Tibial nerve (tissue), 4 donors: ENCODE measurements at regions not wholly inside any gene's neighbourhood (a gene's known extent, or its start where the extent isn't known, plus 50 kb on each side); places are given as distances from the start of the nearest gene placed in this dataset.
A peak's percentile ranks its signal among the peaks of the same experiment; 100 is the strongest.

Experiments
- DNase-seq, 2 donors: peaks; one replicate each; pipeline ENCODE4 v3.0.0-alpha.2; 2019; ENCODE audit warnings: low spot score in 2 of 2
- H3K27ac ChIP-seq, 4 donors: fragments of 200-600 bp; sonication (generic) in 3 of 4; one replicate each; pipeline ENCODE4 v1.5.1; 2017 to 2019; ENCODE audit warnings: mild to moderate bottlenecking in 1 of 4
- H3K27me3 ChIP-seq, 2 donors: fragments of 200-600 bp; sonication (generic) in 1 of 2; one replicate each; pipeline versions ENCODE4 v1.5.1 to v1.6.0; 2017 to 2019
- H3K36me3 ChIP-seq, 3 donors: fragments of 200-600 bp; sonication (generic); one replicate each; pipeline ENCODE4 v1.5.1; 2018 to 2019
- H3K4me1 ChIP-seq, 4 donors: fragments of 200-600 bp; sonication (generic) in 3 of 4; one replicate each; pipeline ENCODE4 v1.5.1; 2017 to 2019
- H3K4me3 ChIP-seq, 4 donors: fragments of 200-600 bp; sonication (generic) in 3 of 4; one replicate each; pipeline ENCODE4 v1.5.1; 2017 to 2019; ENCODE audit warnings: mild to moderate bottlenecking in 1 of 4, moderate library complexity in 1 of 4
- H3K9me3 ChIP-seq, 4 donors: fragments of 200-600 bp; sonication (generic) in 3 of 4; one replicate each; pipeline ENCODE4 v1.5.1; 2017 to 2019
- EP300 ChIP-seq, 2 donors: sonication (generic); formaldehyde crosslinking; IDR thresholded peaks; one replicate each; pipeline ENCODE4 v1.6.1; 2017; ENCODE audit warnings: antibody characterized with exemption in 2 of 2, mild to moderate bottlenecking in 1 of 2
- POLR2A ChIP-seq, 2 donors: fragments of 450-650 bp; IDR thresholded peaks; one replicate each; pipeline ENCODE4 v1.6.1; 2017; ENCODE audit warnings: antibody characterized with exemption in 2 of 2, mild to moderate bottlenecking in 2 of 2, moderate library complexity in 2 of 2
- WGBS, 2 donors: methylation state at CpG; one replicate each; pipeline ENCODE4 v1.1.5; 2018; 5-methylcytosine and 5-hydroxymethylcytosine counted together
- TF ChIP-seq, protein P1 (sequence below), 5 experiments: fragments of 200-600 bp in 3 of 5; fragments of 450-650 bp in 2 of 5; sonication (generic) in 3 of 5; IDR thresholded peaks; one replicate each; pipeline ENCODE4 v1.5.1; 2016 to 2019; ENCODE audit warnings: antibody characterized with exemption in 5 of 5, mild to moderate bottlenecking in 3 of 5, moderate library complexity in 2 of 5

DNA sequence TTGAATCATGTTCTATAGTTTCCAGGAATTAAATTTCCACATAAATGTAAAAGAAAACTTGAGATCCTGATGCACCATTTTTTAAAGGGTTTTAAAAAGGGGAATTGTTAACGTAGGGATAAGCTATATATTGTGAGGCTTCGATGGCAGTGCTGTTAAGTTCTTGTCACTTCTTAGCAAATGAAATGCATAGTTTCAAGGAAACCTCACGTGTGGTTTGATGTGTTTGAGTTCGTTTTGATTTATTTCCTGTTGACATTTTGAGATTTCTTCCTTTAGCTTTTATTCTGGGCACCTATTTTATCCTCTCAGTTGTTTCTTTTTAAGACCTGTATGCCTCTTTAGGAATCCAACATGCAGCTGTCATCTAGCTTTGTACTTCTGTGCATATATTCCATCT, 301.0 kb downstream of the DOCK8 start:
- Histone ChIP-seq H3K36me3 (no peaks in the 10 kb centered on the region), H3K27me3 (no peaks in the 10 kb centered on the region), H3K4me1 (peaks cover 0 to 18% (median 0%) of the 10 kb centered on the region in 4 donors), H3K4me3 (no peak overlapping the region), H3K27ac (no peak overlapping the region), H3K9me3 (peaks cover 0 to 2% (median 0%) of the 10 kb centered on the region in 4 donors)
- 75 to 76% methylated on average over 4 of the region's 4 CpGs for WGBS, 2 donors
- no peak for DNase-seq
- no peak for TF ChIP-seq EP300 (IDR thresholded peaks at IDR 0.05)
- TF ChIP-seq, protein P1, sequence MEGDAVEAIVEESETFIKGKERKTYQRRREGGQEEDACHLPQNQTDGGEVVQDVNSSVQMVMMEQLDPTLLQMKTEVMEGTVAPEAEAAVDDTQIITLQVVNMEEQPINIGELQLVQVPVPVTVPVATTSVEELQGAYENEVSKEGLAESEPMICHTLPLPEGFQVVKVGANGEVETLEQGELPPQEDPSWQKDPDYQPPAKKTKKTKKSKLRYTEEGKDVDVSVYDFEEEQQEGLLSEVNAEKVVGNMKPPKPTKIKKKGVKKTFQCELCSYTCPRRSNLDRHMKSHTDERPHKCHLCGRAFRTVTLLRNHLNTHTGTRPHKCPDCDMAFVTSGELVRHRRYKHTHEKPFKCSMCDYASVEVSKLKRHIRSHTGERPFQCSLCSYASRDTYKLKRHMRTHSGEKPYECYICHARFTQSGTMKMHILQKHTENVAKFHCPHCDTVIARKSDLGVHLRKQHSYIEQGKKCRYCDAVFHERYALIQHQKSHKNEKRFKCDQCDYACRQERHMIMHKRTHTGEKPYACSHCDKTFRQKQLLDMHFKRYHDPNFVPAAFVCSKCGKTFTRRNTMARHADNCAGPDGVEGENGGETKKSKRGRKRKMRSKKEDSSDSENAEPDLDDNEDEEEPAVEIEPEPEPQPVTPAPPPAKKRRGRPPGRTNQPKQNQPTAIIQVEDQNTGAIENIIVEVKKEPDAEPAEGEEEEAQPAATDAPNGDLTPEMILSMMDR (IDR thresholded peaks at IDR 0.05) = no peak
- no peak for TF ChIP-seq POLR2A (IDR thresholded peaks at IDR 0.05)

DNA sequence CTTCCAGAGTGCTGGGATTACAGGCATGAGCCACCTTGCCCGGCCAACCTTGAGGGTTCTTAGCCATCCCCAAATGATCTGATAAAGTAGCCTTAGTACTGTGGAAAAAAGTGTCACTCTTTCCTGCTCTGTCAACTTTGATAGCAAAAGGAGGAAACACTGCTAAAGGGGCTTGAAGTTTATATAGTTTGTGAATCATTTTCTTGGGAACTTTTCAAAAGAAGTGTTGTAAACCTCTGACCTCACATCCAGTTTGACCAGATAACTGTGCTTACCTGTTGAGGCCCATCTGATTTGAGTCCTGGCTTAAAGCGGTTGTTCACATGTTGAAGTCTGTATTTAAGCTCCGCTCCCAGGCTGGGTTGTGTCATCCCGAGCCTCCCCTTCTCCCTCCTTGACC, 303.3 kb downstream of the DOCK8 start:
- WGBS, 2 donors = 92% methylated on average over 4 of the region's 4 CpGs
- Histone ChIP-seq H3K27me3 (no peaks in the 10 kb centered on the region), H3K9me3 (peaks cover 0 to 2% (median 0%) of the 10 kb centered on the region in 4 donors), H3K36me3 (no peaks in the 10 kb centered on the region), H3K4me1 (peaks cover 0 to 27% (median 2%) of the 10 kb centered on the region in 4 donors), H3K4me3 (no peak overlapping the region), H3K27ac (peak overlapping the region in 1 of 4 donors; percentile 2)
- DNase-seq = no peak
- TF ChIP-seq EP300 (IDR thresholded peaks at IDR 0.05) = no peak
- TF ChIP-seq POLR2A (IDR thresholded peaks at IDR 0.05) = no peak
- TF ChIP-seq, protein P1 (IDR thresholded peaks at IDR 0.05) = no peak

DNA sequence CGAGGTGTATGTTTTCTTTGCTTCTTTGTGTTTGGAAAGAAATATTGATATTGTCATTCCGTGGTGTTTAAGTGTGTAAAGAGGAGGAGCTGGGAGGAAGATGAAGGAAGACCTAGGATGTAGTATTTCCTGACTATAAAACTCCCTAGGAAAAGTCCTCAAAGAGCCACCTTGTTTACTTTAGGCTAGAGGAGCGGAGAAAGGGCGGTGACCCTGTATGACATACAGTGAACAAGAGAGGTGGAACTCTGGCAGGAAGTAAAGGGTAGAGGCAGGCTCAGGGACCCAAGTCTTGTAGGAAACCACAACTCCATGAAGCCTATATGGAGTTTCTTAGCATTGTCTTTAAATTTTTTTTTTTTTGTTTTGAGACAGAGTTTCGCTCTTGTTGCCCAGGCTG, 303.9 kb downstream of the DOCK8 start:
- WGBS, 2 donors = 74 to 89% methylated on average over 5 of the region's 5 CpGs
- H3K36me3 ChIP-seq = no peaks in the 10 kb centered on the region
- H3K4me1 ChIP-seq = peaks cover 0 to 28% (median 3%) of the 10 kb centered on the region in 4 donors

DNA sequence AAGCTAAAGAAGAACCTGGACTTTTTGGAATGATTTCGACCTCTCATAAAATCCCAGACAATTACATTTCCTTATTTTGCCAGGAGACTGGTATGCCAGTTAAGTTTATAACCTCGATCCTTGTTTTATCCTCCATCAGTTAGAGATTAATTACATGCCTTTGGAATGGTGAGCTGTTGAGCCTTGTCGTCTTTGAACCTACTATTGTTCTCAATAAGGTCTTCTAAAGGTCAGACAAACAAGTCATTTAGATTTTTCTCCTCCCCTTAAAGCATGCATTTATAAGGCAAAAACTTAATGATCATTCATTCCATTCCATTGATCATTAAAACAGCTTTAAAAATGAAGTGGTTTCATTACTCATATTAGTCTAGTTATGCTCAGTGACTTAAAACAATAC, 304.9 kb downstream of the DOCK8 start:
- Histone ChIP-seq H3K27ac (no peak overlapping the region), H3K4me3 (no peak overlapping the region), H3K27me3 (no peaks in the 10 kb centered on the region), H3K4me1 (peaks cover 0 to 38% (median 3%) of the 10 kb centered on the region in 4 donors), H3K9me3 (peaks cover 0 to 2% (median 0%) of the 10 kb centered on the region in 4 donors), H3K36me3 (no peaks in the 10 kb centered on the region)
- TF ChIP-seq, protein P1 (IDR thresholded peaks at IDR 0.05) = no peak
- no peak for TF ChIP-seq POLR2A (IDR thresholded peaks at IDR 0.05)
- TF ChIP-seq EP300 (IDR thresholded peaks at IDR 0.05) = no peak
- no peak for DNase-seq
- 41 to 50% methylated on average over 3 of the region's 3 CpGs for WGBS, 2 donors

More for the DNA sequence above, 303.9 kb downstream of the DOCK8 start:
- no peak for DNase-seq
- no peaks in the 10 kb centered on the region for H3K27me3 ChIP-seq
- H3K27ac ChIP-seq = peak overlapping the region in 1 of 4 donors; percentile 2
- H3K9me3 ChIP-seq = peaks cover 0 to 2% (median 0%) of the 10 kb centered on the region in 4 donors
- TF ChIP-seq POLR2A (IDR thresholded peaks at IDR 0.05) (no peak), EP300 (IDR thresholded peaks at IDR 0.05) (no peak)
- TF ChIP-seq, protein P1 (IDR thresholded peaks at IDR 0.05) = no peak
- no peak overlapping the region for H3K4me3 ChIP-seq

DNA sequence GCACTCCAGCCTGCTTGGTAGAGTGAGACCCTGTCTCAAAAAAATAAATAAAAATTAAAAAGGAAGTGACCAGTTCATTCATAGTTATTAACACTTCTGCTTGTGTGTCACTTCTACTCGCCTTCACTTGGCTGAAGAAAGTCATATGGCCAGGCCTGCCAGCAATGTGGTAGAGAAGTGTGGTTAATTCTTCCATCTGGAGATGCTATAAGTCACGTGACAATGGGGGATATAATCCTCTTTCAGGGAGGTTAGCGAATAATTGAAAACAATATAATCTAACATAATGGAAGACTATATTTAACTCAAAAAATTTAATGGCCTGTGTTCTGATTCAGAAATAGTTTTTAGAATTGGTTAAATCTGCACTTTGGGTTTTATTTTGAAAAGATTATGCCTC, 305.6 kb downstream of the DOCK8 start:
- H3K4me1 ChIP-seq = peaks cover 0 to 38% (median 3%) of the 10 kb centered on the region in 4 donors
- WGBS, 2 donors = 91% methylated on average over 3 of the region's 3 CpGs

More for the DNA sequence above, 305.6 kb downstream of the DOCK8 start:
- no peak overlapping the region for H3K27ac ChIP-seq
- H3K36me3 ChIP-seq = no peaks in the 10 kb centered on the region
- no peaks in the 10 kb centered on the region for H3K27me3 ChIP-seq
- DNase-seq = no peak
- TF ChIP-seq POLR2A (IDR thresholded peaks at IDR 0.05) = no peak
- no peak for TF ChIP-seq EP300 (IDR thresholded peaks at IDR 0.05)
- TF ChIP-seq, protein P1 (IDR thresholded peaks at IDR 0.05) = no peak
- H3K9me3 ChIP-seq = peaks cover 0 to 2% (median 0%) of the 10 kb centered on the region in 4 donors
- no peak overlapping the region for H3K4me3 ChIP-seq
